ENCODE measurements at regions not wholly inside any gene's neighbourhood (a gene's known extent, or its start where the extent isn't known, plus 50 kb on each side); places are given as distances from the start of the nearest gene placed in this dataset.
"Not testable (repeated sequence)": the region's sequence is repeated elsewhere in the genome, so short reads cannot be mapped to it uniquely, and the experiment has no call there.

DNA sequence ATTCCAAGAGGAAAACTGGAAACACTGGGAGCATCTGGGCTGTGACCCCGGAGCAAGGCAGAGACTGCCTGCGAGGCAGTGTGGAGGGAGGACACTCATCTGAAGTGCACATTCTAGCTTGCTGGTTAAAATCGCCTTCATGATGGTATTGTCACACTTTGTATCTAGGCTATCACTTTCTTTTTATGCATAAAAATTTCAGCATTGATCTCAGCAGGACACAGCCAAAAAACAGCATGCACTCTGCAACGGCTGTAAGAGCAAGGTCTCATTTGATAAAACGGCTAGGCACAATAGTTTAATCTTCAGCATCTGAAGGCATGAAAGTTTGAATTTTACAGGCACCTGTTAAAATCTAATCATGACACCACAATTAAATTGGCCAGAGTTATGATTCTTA lies 110.8 kb upstream of the IRX1 start:
- H3K27ac ChIP-seq: no peak overlapping the region
- no peak for TF ChIP-seq ZFX (IDR thresholded peaks at IDR 0.05; ENCODE audit: borderline replicate concordance)
- TF ChIP-seq, protein P1, sequence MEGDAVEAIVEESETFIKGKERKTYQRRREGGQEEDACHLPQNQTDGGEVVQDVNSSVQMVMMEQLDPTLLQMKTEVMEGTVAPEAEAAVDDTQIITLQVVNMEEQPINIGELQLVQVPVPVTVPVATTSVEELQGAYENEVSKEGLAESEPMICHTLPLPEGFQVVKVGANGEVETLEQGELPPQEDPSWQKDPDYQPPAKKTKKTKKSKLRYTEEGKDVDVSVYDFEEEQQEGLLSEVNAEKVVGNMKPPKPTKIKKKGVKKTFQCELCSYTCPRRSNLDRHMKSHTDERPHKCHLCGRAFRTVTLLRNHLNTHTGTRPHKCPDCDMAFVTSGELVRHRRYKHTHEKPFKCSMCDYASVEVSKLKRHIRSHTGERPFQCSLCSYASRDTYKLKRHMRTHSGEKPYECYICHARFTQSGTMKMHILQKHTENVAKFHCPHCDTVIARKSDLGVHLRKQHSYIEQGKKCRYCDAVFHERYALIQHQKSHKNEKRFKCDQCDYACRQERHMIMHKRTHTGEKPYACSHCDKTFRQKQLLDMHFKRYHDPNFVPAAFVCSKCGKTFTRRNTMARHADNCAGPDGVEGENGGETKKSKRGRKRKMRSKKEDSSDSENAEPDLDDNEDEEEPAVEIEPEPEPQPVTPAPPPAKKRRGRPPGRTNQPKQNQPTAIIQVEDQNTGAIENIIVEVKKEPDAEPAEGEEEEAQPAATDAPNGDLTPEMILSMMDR (IDR thresholded peaks at IDR 0.05): no peak

DNA sequence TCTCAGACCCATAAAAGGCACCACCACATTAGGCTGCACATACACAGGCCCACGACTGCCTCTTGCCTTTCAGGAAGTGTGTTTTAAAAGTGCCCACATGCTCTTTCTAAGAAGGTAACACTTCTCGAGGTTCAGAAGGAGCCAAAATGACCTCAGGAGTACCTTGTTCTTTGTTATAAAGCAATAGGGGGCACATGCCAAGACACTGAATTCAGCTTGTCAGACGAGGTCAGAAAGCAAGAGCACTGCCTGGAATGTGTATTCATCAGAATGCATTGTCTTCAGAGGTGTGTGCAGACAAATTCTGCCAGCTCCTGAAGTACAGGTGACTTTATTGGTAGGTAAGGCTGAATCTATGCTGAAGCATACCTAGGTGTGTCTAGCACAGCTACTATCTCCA lies 114.5 kb upstream of the IRX1 start:
- no peak overlapping the region for H3K27ac ChIP-seq
- TF ChIP-seq, protein P1 (IDR thresholded peaks at IDR 0.05): no peak
- TF ChIP-seq ZFX (IDR thresholded peaks at IDR 0.05; ENCODE audit: borderline replicate concordance): no peak

DNA sequence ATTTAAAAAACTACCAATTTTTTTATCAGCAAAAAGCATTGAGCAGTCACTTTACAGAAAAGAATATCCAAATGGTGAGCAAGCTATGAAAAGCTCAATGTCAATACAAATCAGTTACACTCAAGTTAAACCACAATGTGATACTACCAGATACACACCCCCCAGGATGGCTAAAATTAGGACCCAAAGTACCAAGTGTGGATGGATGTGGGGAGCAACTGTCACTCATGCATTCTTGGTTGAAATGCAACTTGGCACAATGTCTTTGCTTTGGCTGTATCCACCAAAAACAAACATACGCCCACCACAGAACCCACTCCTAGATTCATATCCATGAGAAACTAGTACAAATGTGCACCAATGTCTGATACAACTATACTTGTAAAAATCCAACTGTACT lies 120.0 kb upstream of the IRX1 start:
- TF ChIP-seq, protein P1 (IDR thresholded peaks at IDR 0.05): no peak
- TF ChIP-seq ZFX (IDR thresholded peaks at IDR 0.05; ENCODE audit: borderline replicate concordance): no peak
- H3K27ac ChIP-seq: no peak overlapping the region

DNA sequence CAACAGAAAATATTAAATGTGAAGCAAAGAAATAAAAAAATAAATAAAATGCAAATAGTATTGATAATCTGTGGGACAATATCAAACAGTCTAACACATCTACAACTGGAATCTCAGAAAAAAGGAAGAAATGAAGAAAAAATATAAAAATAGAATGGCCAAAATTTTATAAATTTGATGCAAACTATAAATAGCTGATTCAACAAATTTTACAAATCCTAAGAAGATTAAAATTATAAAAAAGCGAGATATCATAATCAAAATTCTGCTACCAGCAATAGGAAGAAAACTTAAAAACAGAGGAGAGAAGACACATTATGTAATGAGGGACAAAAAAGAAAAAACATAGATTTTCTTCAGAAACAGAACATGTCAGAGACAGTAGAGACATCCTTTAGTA lies 129.2 kb upstream of the IRX1 start:
- no peak for TF ChIP-seq ZFX (IDR thresholded peaks at IDR 0.05; ENCODE audit: borderline replicate concordance)
- TF ChIP-seq, protein P1 (IDR thresholded peaks at IDR 0.05): no peak
- no peak overlapping the region for H3K27ac ChIP-seq

DNA sequence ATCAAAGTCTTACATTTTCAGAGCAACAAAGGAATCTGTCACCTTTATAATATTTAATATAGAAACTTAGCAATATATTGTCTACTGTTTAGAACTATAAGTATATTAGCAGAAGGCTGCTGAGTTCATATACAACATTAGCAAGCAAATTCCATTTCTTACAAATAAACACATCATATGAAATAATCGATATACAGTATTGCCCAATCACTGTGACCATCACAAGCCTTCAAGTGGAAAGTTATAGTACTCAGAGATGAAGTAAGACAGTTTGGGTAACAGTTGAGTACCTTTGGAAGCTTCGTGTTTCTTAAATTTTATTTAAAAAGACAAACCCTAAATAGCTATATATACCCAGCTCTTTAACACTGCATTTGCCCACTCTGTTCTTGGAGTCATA lies 135.2 kb upstream of the IRX1 start:
- TF ChIP-seq ZFX (IDR thresholded peaks at IDR 0.05; ENCODE audit: borderline replicate concordance): no peak
- TF ChIP-seq, protein P1 (IDR thresholded peaks at IDR 0.05): no peak
- no peak overlapping the region for H3K27ac ChIP-seq

DNA sequence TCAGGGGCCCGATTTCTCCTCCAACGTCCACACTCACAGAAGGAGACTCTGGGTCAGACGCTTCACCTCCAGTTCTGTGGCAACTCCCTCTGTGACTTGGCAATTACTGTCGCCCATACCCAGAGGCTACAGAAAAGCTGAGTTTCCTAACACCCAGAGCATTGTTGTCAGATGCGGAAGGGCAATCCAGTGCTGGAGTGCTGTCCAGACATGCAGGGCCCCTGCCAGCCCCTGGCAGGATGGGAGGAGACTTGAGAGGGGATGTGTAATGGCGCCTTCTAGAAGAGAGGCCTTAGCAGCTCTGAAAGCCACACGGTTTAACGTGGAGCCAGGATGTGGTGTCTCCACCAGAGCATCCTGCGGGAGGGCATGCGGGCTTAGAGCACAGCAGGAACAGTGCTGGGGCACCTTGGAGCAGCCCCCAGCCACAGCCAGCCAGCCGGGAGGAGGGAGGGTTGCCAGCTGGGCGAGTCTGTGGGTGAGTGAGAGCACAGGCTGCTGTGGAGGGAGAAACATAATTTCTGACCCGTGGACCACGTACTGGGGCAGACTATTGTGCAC lies 139.4 kb upstream of the IRX1 start:
- H3K27ac ChIP-seq: no peak overlapping the region
- no peak for TF ChIP-seq ZFX (IDR thresholded peaks at IDR 0.05; ENCODE audit: borderline replicate concordance)
- TF ChIP-seq, protein P1 (IDR thresholded peaks at IDR 0.05): no peak

DNA sequence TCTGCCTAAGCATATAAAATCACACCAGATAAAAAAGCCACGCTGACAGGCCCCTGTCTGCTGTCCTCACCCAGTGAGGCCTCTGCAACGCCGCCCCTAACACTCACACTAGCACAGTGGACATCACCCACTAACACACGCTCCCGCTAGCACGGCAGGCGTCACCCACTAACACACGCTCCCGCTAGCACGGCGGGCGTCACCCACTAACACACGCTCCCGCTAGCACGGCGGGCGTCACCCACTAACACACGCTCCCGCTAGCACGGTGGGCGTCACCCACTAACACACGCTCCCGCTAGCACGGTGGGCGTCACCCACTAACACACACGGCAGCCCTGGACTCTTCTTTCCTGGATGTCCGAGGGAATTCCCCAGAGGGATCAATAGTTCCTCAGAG lies 141.6 kb upstream of the IRX1 start:
- not testable (repeated sequence) for H3K27ac ChIP-seq

DNA sequence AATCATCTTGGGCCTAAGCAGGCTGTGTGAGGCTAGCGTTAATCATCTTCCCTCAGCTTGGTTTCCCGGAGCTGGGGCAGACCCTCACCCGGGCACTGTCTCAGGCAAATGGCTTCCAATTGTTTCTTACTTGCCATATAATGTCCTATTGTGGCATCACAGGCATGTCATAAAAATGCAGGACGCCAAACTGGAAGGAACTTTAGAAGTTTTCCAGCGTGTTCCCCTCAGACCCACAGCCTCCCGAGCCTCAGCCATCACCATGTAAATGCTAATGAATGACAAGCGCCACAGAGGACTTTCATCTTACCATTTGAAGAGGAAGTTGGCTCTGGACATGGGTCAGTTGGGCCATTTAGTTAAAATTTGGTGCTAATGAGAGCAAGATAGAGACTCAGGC lies 143.0 kb upstream of the IRX1 start:
- no peak overlapping the region for H3K27ac ChIP-seq
- no peak for TF ChIP-seq ZFX (IDR thresholded peaks at IDR 0.05; ENCODE audit: borderline replicate concordance)
- TF ChIP-seq, protein P1 (IDR thresholded peaks at IDR 0.05): no peak
